Transverse colon (tissue), 4 donors: ENCODE measurements at regions not wholly inside any gene's neighbourhood (a gene's known extent, or its start where the extent isn't known, plus 50 kb on each side); places are given as distances from the start of the nearest gene placed in this dataset.

Source experiments
- DNase-seq: peaks from one replicate; pipeline ENCODE4 v3.0.0-alpha.2; 2019
- H3K27ac ChIP-seq, 4 donors: fragments of 200-600 bp; sonication (generic); 2 replicates each; pipeline ENCODE4 v1.5.1; 2016 to 2018; ENCODE audit warnings: inconsistent platforms in 4 of 4
- H3K27me3 ChIP-seq: fragments of 200-600 bp; sonication (generic); 2 replicates; pipeline ENCODE4 v1.5.1; 2017; ENCODE audit warnings: inconsistent platforms
- H3K36me3 ChIP-seq, 4 donors: fragments of 200-600 bp; sonication (generic); 2 replicates each; pipeline ENCODE4 v1.5.1; 2017 to 2019; ENCODE audit warnings: inconsistent platforms in 4 of 4
- H3K4me1 ChIP-seq, 4 donors: fragments of 200-600 bp; sonication (generic); 2 replicates each; pipeline ENCODE4 v1.5.1; 2017 to 2020; ENCODE audit warnings: inconsistent platforms in 4 of 4
- H3K4me3 ChIP-seq, 4 donors: fragments of 200-600 bp; sonication (generic); 1 replicate in 1 of 4; 2 replicates in 3 of 4; pipeline versions ENCODE4 v1.5.1 to v1.6.1; 2017 to 2019; ENCODE audit warnings: inconsistent platforms in 4 of 4
- H3K9me3 ChIP-seq, 2 donors: fragments of 200-600 bp; sonication (generic); 2 replicates each; pipeline ENCODE4 v1.5.1; 2017 to 2019; ENCODE audit warnings: inconsistent platforms in 2 of 2
- EP300 ChIP-seq: sonication (generic); formaldehyde crosslinking; IDR thresholded peaks from one replicate; pipeline ENCODE4 v1.6.1; 2017; ENCODE audit warnings: antibody characterized with exemption, low read depth
- POLR2A ChIP-seq: fragments of 450-650 bp; IDR thresholded peaks from one replicate; pipeline ENCODE4 v1.6.1; 2016; ENCODE audit warnings: antibody characterized with exemption, mild to moderate bottlenecking, moderate library complexity
- POLR2AphosphoS5 ChIP-seq, 3 donors: sonication (generic); formaldehyde crosslinking; IDR thresholded peaks; one replicate each; pipeline ENCODE4 v1.6.1; 2016; ENCODE audit warnings: antibody characterized with exemption in 3 of 3
- WGBS, 2 donors: methylation state at CpG; one replicate each; pipeline ENCODE4 v1.1.5; 2018; ENCODE audit warnings: low coverage in 1 of 2; 5-methylcytosine and 5-hydroxymethylcytosine counted together
- in situ Hi-C, 4 donors: fragments of 200-750 bp; cut with MboI; loops; one replicate each; pipeline versions ENCODE4 v1.15.0 to v1.15.1; 2017; ENCODE audit warnings: low sequenced_read_pairs in 3 of 4, low pct_ligation_motif_present in 1 of 4, low pct_unique_long_range_greater_than_20kb in 1 of 4
- intact Hi-C: fragments of 100-400 bp; cut with DNase I; formaldehyde crosslinking; loops from one replicate; pipeline ENCODE4 v1.15.1; 2023; ENCODE audit warnings: low total_unique reads
- TF ChIP-seq, protein P1 (sequence below), 5 experiments: fragments of 200-600 bp in 3 of 5; fragments of 450-650 bp in 2 of 5; sonication (generic) in 3 of 5; IDR thresholded peaks; 1 replicate in 2 of 5; 2 replicates in 3 of 5; pipeline ENCODE4 v1.5.1; 2016 to 2017; ENCODE audit warnings: antibody characterized with exemption in 5 of 5, inconsistent platforms in 3 of 5, mild to moderate bottlenecking in 2 of 5, moderate library complexity in 1 of 5

DNA sequence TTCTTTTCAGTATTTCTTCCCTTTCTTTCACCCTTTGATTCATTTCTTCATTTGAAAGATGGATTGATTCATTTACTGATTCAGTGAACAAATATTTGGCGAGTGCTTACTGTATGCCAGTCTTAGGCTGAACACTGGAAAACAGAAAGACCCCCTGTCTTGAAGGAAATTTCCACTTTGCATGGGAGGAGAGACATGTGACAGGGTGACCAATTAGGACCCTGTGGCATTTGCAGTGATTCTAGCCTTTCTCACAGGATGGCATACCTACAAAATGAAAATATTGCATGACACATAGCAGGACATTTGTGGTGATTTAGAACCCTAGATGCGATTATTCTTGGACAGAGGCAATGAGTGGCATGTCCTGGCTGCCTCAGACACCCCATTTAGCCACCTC is 407.2 kb upstream of the SGCD start:
- 86 to 100% methylated on average over 1 to 2 of the region's 2 CpGs for WGBS, 2 donors
- Histone ChIP-seq H3K36me3 (no peaks in the 10 kb centered on the region), H3K4me3 (no peak overlapping the region), H3K4me1 (no peaks in the 10 kb centered on the region), H3K9me3 (no peaks in the 10 kb centered on the region), H3K27ac (no peak overlapping the region), H3K27me3 (no peaks in the 10 kb centered on the region)
- intact Hi-C loops, result no loop called here
- no peak for TF ChIP-seq POLR2A
- TF ChIP-seq EP300, result no peak
- TF ChIP-seq POLR2AphosphoS5 (IDR thresholded peaks at IDR 0.05), result no peak
- TF ChIP-seq, protein P1, sequence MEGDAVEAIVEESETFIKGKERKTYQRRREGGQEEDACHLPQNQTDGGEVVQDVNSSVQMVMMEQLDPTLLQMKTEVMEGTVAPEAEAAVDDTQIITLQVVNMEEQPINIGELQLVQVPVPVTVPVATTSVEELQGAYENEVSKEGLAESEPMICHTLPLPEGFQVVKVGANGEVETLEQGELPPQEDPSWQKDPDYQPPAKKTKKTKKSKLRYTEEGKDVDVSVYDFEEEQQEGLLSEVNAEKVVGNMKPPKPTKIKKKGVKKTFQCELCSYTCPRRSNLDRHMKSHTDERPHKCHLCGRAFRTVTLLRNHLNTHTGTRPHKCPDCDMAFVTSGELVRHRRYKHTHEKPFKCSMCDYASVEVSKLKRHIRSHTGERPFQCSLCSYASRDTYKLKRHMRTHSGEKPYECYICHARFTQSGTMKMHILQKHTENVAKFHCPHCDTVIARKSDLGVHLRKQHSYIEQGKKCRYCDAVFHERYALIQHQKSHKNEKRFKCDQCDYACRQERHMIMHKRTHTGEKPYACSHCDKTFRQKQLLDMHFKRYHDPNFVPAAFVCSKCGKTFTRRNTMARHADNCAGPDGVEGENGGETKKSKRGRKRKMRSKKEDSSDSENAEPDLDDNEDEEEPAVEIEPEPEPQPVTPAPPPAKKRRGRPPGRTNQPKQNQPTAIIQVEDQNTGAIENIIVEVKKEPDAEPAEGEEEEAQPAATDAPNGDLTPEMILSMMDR (IDR thresholded peaks at IDR 0.05), result no peak
- no peak for DNase-seq
- in situ Hi-C loops, result no loop called here

- TF ChIP-seq POLR2A (no peak), POLR2AphosphoS5 (IDR thresholded peaks at IDR 0.05) (no peak), EP300 (no peak)
- TF ChIP-seq, protein P1 (IDR thresholded peaks at IDR 0.05), result no peak
- in situ Hi-C loops, result no loop called here
- no peaks in the 10 kb centered on the region for H3K9me3 ChIP-seq
- no peak overlapping the region for H3K27ac ChIP-seq
- WGBS, 2 donors, result 56 to 71% methylated on average over 3 of the region's 3 CpGs
- no peaks in the 10 kb centered on the region for H3K27me3 ChIP-seq
- no peaks in the 10 kb centered on the region for H3K4me1 ChIP-seq
- no peak for DNase-seq
- intact Hi-C loops, result no loop called here
- no peaks in the 10 kb centered on the region for H3K36me3 ChIP-seq
- H3K4me3 ChIP-seq, result no peak overlapping the region
Measured at GRCh38 chr5:155921621-155922020, 405.3 kb upstream of the SGCD start.

DNA sequence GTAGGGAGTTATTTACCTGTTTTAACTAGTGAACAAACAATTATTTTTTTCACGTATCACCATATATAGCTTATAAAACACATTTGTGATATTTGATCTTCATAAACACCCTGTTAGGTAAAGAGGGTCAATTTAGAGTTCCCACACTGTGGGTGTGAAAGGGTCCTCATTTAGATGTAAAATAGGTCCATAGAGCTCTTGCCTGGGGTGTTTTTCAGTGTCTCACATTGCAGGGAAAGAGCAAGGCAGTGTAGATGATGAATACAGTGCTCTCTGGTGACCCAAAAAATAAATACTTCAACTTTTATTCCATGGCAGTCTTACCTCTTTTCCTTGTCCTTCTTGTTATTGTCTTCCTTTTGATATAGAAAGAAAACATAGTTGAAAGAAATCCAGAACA is 403.2 kb upstream of the SGCD start:
- Histone ChIP-seq H3K4me3 (no peak overlapping the region), H3K27ac (no peak overlapping the region), H3K27me3 (no peaks in the 10 kb centered on the region), H3K36me3 (no peaks in the 10 kb centered on the region), H3K4me1 (no peaks in the 10 kb centered on the region), H3K9me3 (no peaks in the 10 kb centered on the region)
- DNase-seq, result no peak
- intact Hi-C loops, result no loop called here
- in situ Hi-C loops, result no loop called here
- 80 to 85% methylated on average over 1 of the region's 1 CpG for WGBS, 2 donors
- TF ChIP-seq EP300, result no peak
- TF ChIP-seq, protein P1 (IDR thresholded peaks at IDR 0.05), result no peak

DNA sequence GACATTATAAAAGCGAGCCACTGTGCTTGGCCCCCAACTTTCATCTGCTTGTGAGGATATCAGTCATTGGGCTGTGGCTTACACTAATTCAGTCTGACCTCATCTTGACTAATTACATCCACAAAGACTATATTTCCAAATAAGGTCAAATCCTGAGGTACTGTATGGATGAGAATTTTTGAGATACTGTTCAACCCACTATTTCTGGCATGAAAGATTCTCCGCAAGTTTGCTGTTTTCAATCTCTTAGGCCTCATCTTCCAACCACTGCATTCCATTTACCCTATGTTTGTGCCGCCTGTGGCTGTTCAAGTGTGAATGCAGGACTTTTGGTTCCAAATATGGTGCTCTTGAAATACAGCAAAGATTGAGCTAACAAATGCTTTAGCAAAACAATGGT is 400.9 kb upstream of the SGCD start:
- intact Hi-C loops, result no loop called here
- in situ Hi-C loops, result loop anchor here in 3 of 4 donors (25.0 kb wide), 1 partner anchor 886 kb away; no protein-coding TSS in a partner anchor
- DNase-seq, result no peak
- Histone ChIP-seq H3K27ac (no peak overlapping the region), H3K4me3 (no peak overlapping the region), H3K4me1 (no peaks in the 10 kb centered on the region), H3K36me3 (no peaks in the 10 kb centered on the region), H3K9me3 (no peaks in the 10 kb centered on the region), H3K27me3 (no peaks in the 10 kb centered on the region)
- TF ChIP-seq POLR2AphosphoS5 (IDR thresholded peaks at IDR 0.05) (no peak), POLR2A (no peak), EP300 (no peak)
- TF ChIP-seq, protein P1 (IDR thresholded peaks at IDR 0.05), result no peak
- 83 to 89% methylated on average over 3 of the region's 3 CpGs for WGBS, 2 donors
